GM12878 (cell line): ENCODE measurements at regions not wholly inside any gene's neighbourhood (a gene's known extent, or its start where the extent isn't known, plus 50 kb on each side); places are given as distances from the start of the nearest gene placed in this dataset.

Experiments
- ATAC-seq: fragments of 200-7000 bp; cut with Tn5 transposase; 3 replicates; pipeline ENCODE4 v1.9.1; 2020; ENCODE audit warnings: mild to moderate bottlenecking, moderate library complexity
- BruUV-seq: library from RNA; stranded (reverse); fragments of 400-500 nt; replicated peaks from 2 replicates; lab custom pipeline; 2021; lab: Mats Ljungman, UMichigan
- CTCF ChIA-PET: fragments of 300-600 bp; sonication (Branson Sonifier 250); formaldehyde crosslinking; extraction: SDS; loops from one replicate; lab custom pipeline; 2021; ENCODE audit warnings: inconsistent platforms; lab: Yijun Ruan, JAX
- POLR2A ChIA-PET: fragments of 350-600 bp; formaldehyde crosslinking; extraction: SDS; loops from one replicate; lab custom pipeline; 2021; ENCODE audit warnings: inconsistent platforms; lab: Charles Lee
- RAD21 ChIA-PET: fragments of 300-600 bp; sonication (Branson Sonifier 250); formaldehyde crosslinking; loops from one replicate; lab custom pipeline; 2023; ENCODE audit warnings: antibody characterized with exemption; ENCODE audit not compliant: unreplicated experiment; lab: Charles Lee
- SMC1A ChIA-PET: fragments of 300-600 bp; sonication (Branson Sonifier 250); formaldehyde crosslinking; loops from one replicate; lab custom pipeline; 2023; ENCODE audit not compliant: unreplicated experiment, uncharacterized antibody; lab: Charles Lee
- DNase-seq: peaks from one replicate; pipeline ENCODE4 v3.0.0-alpha.2; 2011; ENCODE audit warnings: low read depth, low spot score
- FAIRE-seq: peaks from 3 replicates; lab custom pipeline; 2011; peaks lifted over from hg19 to GRCh38; lab: Jason Lieb, UNC
- H2AFZ ChIP-seq: 2 replicates; pipeline ENCODE4 v1.6.0; 2011; ENCODE audit warnings: low read depth, low read length, control low read depth; ENCODE audit not compliant: control insufficient read depth
- H3K27ac ChIP-seq: 2 replicates; pipeline ENCODE4 v1.5.1; 2011; ENCODE audit warnings: control low read depth; ENCODE audit not compliant: control insufficient read depth, insufficient read depth
- H3K27me3 ChIP-seq, 2 experiments: replicated peaks in 1 of 2; 2 replicates each; pipeline versions ENCODE4 v1.6.0 to v1.6.1; 2011; ENCODE audit warnings: low read length in 1 of 2; ENCODE audit not compliant: control insufficient read depth in 2 of 2, insufficient read depth in 2 of 2
- H3K36me3 ChIP-seq, 2 experiments: 2 replicates each; pipeline ENCODE4 v1.5.1; 2011; ENCODE audit warnings: low read length in 1 of 2; ENCODE audit not compliant: control insufficient read depth in 2 of 2, insufficient read depth in 2 of 2
- H3K4me1 ChIP-seq: 2 replicates; pipeline ENCODE4 v1.6.1; 2011; ENCODE audit warnings: mild to moderate bottlenecking, low read length, moderate library complexity, mixed read lengths; ENCODE audit not compliant: control insufficient read depth, insufficient read depth
- H3K4me2 ChIP-seq: 2 replicates; pipeline ENCODE4 v1.6.0; 2011; ENCODE audit warnings: control low read depth; ENCODE audit not compliant: control insufficient read depth, insufficient read depth
- H3K4me3 ChIP-seq: fragments of 200-600 bp; sonication (generic); 2 replicates; pipeline ENCODE4 v1.5.1; 2016
- H3K79me2 ChIP-seq: 2 replicates; pipeline ENCODE4 v1.6.0; 2011; ENCODE audit warnings: low read length; ENCODE audit not compliant: control insufficient read depth, insufficient read depth
- H3K9ac ChIP-seq: 2 replicates; pipeline ENCODE4 v1.8.0; 2011; ENCODE audit warnings: low read length, control low read depth, mixed read lengths; ENCODE audit not compliant: control insufficient read depth, insufficient read depth
- H3K9me3 ChIP-seq: replicated peaks from 3 replicates; pipeline ENCODE4 v1.5.1; 2011; ENCODE audit warnings: mild to moderate bottlenecking, low read length; ENCODE audit not compliant: control insufficient read depth, insufficient read depth
- H4K20me1 ChIP-seq: 2 replicates; pipeline ENCODE4 v1.6.0; 2011; ENCODE audit not compliant: control insufficient read depth, insufficient read depth
- CBX5 ChIP-seq: sonication (generic); IDR thresholded peaks from 2 replicates; pipeline ENCODE4 v1.6.1; 2016; ENCODE audit warnings: low read depth, moderate library complexity, mild to moderate bottlenecking, inconsistent platforms
- MEF2A ChIP-seq: IDR thresholded peaks from 2 replicates; pipeline ENCODE4 v1.6.1; 2011; ENCODE audit warnings: low read depth, mild to moderate bottlenecking, low read length, moderate library complexity; ENCODE audit not compliant: insufficient read depth
- NR2C2 ChIP-seq: IDR thresholded peaks from 2 replicates; pipeline ENCODE4 v1.6.1; 2011; ENCODE audit warnings: borderline replicate concordance, low read depth; ENCODE audit not compliant: control insufficient read depth, insufficient read length
- POU2F2 ChIP-seq: IDR thresholded peaks from 3 replicates; pipeline ENCODE4 v1.6.1; 2011; ENCODE audit warnings: low read depth, mild to moderate bottlenecking, low read length, borderline replicate concordance
- SKIL ChIP-seq: fragments of 450-650 bp; IDR thresholded peaks from 2 replicates; pipeline ENCODE4 v1.6.1; 2017; ENCODE audit warnings: mild to moderate bottlenecking, low read depth, inconsistent platforms; ENCODE audit not compliant: poor library complexity, severe bottlenecking
- STAT3 ChIP-seq: IDR thresholded peaks from 2 replicates; pipeline ENCODE4 v1.6.1; 2011; ENCODE audit warnings: low read depth, low read length, improper control_type of control experiment
- USF2 ChIP-seq: IDR thresholded peaks from 2 replicates; pipeline ENCODE4 v1.6.1; 2011; ENCODE audit warnings: low read depth, low read length, improper control_type of control experiment, borderline replicate concordance
- WGBS: methylation state at CpG from one replicate; pipeline ENCODE4 v1.1.6; 2016; ENCODE audit warnings: low lambda C conversion rate; ENCODE audit not compliant: insufficient replicate concordance, insufficient coverage; ENCODE audit errors: missing lambda C conversion rate; 5-methylcytosine and 5-hydroxymethylcytosine counted together
- in situ Hi-C: fragments of 300-500 bp; cut with MboI; formaldehyde crosslinking; loops from 9 replicates; pipeline ENCODE4 v1.14.3; 2018; ENCODE audit warnings: mixed read lengths
- intact Hi-C: fragments of 100-400 bp; cut with micrococcal nuclease; formaldehyde crosslinking; loops from one replicate; pipeline ENCODE4 v1.14.2; 2022; ENCODE audit not compliant: unreplicated experiment

GRCh38 chr2:191537921-191538320 lies 140.0 kb upstream of the NABP1 start:
- WGBS = 40% methylated on average over 4 of the region's 4 CpGs
- no peak for DNase-seq
- in situ Hi-C loops (no loop called here), intact Hi-C loops (no loop called here)
- Histone ChIP-seq H3K36me3 (no peaks in the 10 kb centered on the region), H2AFZ (no peak overlapping the region), H3K27ac (no peak overlapping the region), H3K79me2 (no peaks in the 10 kb centered on the region), H3K4me1 (no peaks in the 10 kb centered on the region), H3K4me3 (no peak overlapping the region), H3K4me2 (no peak overlapping the region), H3K9ac (no peak overlapping the region), H3K9me3 (no peaks in the 10 kb centered on the region), H3K27me3 (no peaks in the 10 kb centered on the region), H4K20me1 (no peaks in the 10 kb centered on the region)
- no TSS peak for BruUV-seq
- FAIRE-seq = no peak
- ChIA-PET SMC1A (interaction anchor here (1.0 to 1.4 kb wide), 2 partner anchors 31 to 380 kb away, joined by 3 read pairs; no protein-coding TSS in a partner anchor), CTCF (interaction anchor here (1.2 to 1.3 kb wide), 2 partner anchors 159 to 265 kb away, joined by 3 to 4 read pairs; no protein-coding TSS in a partner anchor), RAD21 (no interaction called here), POLR2A (no interaction called here)
- ATAC-seq = no peak
- TF ChIP-seq CBX5 (no peak), NR2C2 (no peak), USF2 (no peak), MEF2A (no peak), POU2F2 (no peak), STAT3 (no peak), SKIL (no peak)
